HuH-7.5 (cell line): ENCODE measurements at regions not wholly inside any gene's neighbourhood (a gene's known extent, or its start where the extent isn't known, plus 50 kb on each side); places are given as distances from the start of the nearest gene placed in this dataset.

ENCODE experiments used
- DNase-seq: peaks from one replicate; pipeline ENCODE4 v3.0.0; 2011; ENCODE audit warnings: low spot score

GRCh38 chr7:106165337-106165736 lies 53.2 kb upstream of the SYPL1 start:
- no peak for DNase-seq

GRCh38 chr7:106163257-106163656 lies 51.1 kb upstream of the SYPL1 start:
- DNase-seq = no peak
